ENCODE measurements at regions not wholly inside any gene's neighbourhood (a gene's known extent, or its start where the extent isn't known, plus 50 kb on each side); places are given as distances from the start of the nearest gene placed in this dataset.

DNA sequence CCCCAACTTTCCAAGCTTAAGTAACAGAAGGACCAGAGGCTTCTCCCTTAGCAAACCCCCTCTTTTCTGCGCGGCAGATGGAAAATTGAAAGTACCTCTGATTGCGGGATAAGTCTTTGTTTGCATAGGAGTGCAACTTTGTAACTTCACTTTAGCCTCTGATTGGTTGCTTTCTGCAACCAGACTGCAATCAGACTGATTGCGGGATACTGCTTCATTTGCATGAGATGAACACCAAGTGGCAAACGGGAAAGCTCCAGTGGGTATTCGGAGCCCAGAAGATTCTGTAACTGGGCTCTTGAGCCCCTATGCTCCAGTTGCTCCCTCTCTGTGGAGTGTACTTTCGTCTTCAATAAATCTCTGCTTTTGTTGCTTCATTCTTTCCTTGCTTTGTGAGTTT lies 260.6 kb downstream of the BAMBI start:
- TF ChIP-seq POLR2A (IDR thresholded peaks at IDR 0.05) = no peak
- TF ChIP-seq, protein P1, sequence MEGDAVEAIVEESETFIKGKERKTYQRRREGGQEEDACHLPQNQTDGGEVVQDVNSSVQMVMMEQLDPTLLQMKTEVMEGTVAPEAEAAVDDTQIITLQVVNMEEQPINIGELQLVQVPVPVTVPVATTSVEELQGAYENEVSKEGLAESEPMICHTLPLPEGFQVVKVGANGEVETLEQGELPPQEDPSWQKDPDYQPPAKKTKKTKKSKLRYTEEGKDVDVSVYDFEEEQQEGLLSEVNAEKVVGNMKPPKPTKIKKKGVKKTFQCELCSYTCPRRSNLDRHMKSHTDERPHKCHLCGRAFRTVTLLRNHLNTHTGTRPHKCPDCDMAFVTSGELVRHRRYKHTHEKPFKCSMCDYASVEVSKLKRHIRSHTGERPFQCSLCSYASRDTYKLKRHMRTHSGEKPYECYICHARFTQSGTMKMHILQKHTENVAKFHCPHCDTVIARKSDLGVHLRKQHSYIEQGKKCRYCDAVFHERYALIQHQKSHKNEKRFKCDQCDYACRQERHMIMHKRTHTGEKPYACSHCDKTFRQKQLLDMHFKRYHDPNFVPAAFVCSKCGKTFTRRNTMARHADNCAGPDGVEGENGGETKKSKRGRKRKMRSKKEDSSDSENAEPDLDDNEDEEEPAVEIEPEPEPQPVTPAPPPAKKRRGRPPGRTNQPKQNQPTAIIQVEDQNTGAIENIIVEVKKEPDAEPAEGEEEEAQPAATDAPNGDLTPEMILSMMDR (IDR thresholded peaks at IDR 0.05) = no peak
- no peak for TF ChIP-seq EP300 (IDR thresholded peaks at IDR 0.05)
